ENCODE measurements at regions not wholly inside any gene's neighbourhood (a gene's known extent, or its start where the extent isn't known, plus 50 kb on each side); places are given as distances from the start of the nearest gene placed in this dataset.
"Not testable (repeated sequence)": the region's sequence is repeated elsewhere in the genome, so short reads cannot be mapped to it uniquely, and the experiment has no call there.

DNA sequence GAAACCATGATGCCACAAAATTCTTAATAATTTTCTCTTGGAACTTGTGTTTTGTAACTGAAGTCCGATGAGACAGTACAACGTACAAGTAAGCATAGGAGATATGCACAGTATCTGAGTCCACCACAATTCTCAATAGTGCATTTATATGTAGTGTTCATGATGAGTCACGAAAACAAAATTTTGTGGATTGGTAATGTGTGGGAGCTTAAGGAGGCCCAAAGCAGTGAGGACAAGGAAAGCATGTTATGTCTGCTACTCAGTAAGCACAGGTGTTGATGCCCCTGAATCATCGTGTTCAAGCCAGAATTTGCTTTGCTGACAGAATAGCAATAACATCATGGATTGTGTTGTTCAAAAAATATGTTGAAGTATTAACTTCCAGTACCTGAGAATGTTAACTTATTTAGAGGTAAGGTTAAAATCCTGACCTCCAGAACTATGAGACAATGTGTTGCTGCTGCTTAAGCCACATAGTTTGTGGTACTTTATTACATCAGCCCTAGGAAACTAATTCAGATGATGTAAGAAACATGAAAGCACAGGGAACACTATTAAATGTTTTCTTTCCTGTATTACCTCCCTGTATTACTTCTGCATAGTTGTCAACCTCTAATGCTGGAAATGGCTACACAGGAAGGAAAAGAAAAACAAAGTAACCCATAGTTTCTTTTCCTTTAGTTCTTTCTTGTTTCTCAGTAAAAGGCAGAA, 201.3 kb downstream of the SLITRK6 start:
- DNase-seq, result no peak

DNA sequence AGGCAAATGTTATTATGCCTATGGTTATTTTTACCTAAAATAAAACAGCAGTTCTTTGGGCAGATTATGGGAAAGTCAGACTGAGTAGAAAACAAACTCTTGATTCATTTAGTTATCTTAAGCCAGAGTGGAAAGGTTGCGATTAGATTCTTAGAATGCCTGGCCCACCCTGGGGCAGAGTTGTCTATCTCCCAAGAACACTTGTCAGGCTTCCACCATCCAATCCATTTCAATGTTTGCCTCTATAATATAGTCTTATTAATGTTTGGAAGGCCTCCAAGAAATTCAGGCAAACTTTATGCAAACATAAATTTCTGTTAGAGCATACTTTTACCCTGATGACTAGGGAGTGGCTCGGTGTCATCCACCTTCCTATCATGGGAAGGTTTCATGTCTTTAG, 207.0 kb downstream of the SLITRK6 start:
- DNase-seq, result no peak

DNA sequence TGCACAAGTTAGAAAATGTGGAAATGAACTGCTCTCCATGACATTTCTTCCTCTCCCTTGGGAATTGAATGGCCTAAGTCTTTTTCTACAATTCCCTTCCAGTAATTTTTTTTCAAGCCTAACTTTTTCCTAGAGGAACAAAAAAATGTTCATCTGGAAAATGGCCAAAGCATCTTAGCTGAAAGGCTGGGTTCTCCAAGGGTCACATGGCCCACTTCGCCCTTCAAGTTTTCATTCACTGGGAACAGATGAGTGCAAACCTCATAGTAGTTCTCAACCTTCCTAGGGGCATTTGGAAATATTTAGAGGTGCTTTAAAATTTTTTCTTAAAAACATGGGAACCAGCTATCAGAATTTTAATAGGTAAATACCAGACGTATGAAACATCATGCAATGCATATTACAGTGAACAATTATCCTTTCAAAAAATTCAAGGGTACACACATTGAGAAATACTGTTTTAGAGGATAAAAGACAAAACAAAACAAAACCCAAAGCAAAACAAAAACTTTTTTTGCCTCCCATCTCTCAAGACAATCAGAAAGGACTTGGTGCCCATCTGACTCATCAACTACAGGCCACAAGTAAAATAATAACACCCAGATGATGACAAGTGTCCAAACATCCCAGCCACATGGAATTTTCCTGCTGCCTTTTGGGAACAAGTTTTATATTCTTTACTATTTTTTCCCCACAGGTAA, 208.8 kb downstream of the SLITRK6 start:
- DNase-seq, result no peak

DNA sequence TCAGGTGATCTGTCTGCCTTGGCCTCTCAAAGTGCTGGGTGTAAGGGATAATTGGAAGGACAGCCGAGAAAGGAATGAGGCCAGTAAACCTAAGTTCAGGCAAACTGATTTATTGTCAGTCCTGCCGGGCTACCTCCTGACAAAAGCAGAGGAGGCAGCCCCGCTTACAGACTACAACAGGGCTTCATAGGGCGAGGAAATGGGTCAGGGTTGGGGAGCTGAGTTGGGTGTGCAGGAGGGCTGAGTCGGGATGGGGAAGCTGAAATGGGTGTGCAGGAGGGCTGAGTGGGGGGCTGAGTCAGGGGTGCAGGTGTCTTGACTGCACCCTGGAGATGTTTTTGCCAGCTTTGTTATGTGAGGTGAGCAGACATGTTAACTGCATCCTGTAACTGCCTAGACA, 210.2 kb downstream of the SLITRK6 start:
- no peak for DNase-seq

DNA sequence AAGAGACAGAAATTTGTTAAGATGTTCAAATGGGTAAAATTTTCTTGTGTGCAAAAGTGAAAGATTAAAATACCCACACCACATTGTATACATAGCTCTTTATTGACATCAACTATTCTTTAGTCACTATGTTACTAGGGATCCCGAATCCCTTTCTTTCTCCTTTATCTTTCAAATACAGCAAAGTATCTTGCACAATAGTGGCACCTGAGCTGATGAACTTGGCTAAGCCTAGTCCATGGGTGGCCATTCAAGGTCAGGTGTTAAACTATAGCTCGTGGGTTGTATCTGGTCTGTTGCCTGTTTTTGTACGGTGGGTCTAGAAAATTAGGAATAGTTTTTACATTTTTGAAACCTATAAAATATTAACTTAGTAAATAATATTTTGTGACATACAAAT, 210.9 kb downstream of the SLITRK6 start:
- DNase-seq, result no peak

DNA sequence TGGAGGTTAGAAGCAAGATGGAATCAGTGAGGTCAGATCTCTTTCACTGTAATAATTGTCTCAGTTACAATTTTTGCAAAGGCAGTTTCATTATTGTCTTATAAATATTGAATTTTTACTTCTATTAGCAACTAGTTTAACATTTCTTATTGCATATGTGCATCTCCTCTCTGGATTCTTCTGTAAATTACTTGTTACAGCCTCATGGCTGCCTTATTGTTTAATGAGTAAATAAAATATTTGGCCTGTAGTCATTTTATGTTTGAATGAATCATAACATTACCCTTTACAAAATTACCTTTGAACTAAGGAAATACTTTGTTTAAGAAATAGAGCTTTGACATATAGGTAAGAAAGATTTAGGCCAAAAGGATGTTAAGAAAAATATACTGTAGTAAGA, 212.4 kb downstream of the SLITRK6 start:
- DNase-seq, result no peak

DNA sequence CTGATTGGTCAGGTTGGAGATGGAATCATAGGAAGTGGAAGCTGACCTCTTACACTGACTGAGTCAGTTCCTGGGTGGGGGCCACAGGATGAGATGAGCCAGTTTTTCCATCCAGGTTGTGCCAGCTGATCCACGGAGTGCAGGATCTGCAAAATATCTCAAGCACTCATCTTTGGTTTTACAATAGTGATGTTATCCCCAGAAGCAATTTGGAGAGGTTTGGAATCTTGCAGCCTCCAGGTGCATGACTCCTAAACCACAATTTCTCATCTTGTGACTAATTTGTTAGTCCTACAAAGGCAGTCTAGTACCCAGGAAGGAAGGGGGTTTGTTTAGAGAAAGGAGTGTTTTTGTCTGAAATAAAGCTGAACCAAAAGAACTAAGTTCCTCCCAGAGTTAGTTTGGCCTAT, 212.8 kb downstream of the SLITRK6 start:
- no peak for DNase-seq

DNA sequence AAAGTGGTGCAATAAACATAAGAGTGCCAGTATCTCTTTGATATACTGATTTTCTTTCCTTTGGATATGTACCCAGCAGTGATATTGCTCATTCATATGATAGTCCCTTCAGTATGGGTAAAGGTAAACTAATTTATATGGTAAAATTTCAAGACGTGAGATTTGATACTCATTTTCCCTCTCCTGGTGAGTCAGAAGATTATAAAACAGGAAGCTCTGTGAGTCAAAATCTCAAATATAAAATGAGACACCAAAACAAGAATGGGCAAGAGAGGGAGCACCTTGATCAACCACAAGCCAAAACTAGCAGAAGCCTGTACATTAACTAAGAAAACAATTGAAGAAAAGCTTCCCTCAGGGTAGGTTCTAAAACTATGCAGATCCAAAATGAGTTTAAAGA, 216.3 kb downstream of the SLITRK6 start:
- no peak for DNase-seq

DNA sequence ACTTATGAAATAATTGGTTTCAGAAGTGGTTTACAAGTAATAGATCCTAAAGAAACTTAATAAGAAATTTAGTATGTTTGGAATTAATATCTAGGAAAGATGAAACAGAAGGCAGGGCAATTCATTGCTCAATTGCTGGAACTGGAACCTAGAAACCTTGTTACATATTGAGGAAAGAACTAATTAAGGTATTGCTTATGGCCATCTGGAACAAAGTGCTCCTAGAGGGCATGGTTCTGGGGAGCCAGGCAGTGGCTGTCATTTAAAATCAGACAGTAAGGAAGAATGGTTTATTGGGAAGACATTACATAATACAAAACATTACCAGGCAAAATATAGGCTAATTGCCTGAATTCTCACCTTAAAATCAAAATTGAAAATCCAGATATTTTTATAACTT, 224.1 kb downstream of the SLITRK6 start:
- DNase-seq, result no peak

DNA sequence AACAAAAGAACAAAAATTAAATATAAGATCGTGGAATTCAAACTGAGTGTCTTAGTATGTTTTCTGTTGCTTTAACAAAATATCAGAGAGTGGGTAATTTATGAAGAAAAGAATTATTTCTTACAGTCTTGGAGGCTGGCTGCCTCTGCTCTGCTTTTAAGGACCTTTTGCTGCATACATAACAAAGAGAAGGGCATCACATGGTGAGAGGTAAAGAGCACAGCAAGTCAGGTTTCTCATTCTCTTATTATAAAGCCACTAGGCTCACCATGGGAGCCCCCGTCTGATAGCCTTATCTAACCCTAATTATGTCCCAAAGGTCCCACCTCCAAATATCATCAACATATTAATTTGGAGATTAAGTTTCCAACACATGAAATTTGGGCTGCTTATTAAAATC, 231.3 kb downstream of the SLITRK6 start:
- no peak for DNase-seq

DNA sequence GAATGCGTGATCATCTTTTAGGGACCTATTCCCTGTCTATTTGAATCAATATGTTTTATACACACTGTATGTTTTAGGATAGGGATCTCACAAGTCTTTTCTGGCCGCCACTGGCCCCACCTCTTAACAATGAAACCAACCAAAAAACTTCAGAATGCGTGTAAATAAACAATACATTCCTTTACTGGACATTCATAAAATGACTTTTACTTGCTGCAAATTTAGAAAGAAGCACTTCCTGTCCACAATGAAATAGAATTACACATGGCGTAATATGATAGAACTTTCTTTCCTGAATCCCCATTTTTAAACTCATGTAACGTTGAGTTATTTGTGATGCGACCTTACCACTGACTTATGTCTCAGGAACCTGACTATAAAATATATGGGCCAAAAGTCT, 233.6 kb downstream of the SLITRK6 start:
- DNase-seq, result no peak

DNA sequence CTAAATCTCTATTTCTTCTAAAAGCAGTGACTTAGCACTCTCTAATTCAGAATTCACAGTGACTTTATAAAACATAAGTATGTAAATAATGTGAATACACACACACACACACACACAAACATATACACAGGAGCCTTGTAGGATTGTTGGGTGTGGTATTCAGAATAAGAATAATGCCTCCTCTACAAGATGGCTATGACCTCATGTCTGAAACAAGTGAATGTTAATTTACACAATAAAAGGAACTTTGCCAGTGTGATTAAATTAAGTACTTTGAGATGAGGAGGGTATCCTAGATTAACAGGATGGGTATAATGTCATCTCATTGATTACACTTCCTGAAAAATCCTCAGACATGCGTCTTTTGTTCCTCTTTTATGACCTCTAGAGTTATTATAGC, 234.6 kb downstream of the SLITRK6 start:
- no peak for DNase-seq

DNA sequence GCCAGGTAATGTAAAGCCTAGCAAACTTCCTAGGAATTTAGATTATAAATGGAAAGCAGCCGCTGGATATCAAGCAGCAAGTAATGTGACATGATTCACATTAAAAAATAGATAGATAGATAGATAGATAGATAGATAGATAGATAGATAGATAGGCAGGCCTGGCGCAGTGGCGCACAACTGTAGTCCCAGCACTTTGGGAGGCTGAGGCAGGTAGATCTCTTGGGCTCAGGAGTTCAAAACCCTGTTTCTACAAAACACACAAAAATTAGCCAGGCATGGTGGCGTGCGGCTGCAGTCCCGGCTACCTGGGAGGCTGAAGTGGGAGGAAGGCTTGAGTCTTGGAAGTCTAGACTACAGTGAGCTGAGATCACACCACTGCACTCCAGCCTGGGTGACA, 236.9 kb downstream of the SLITRK6 start:
- DNase-seq, result no peak

DNA sequence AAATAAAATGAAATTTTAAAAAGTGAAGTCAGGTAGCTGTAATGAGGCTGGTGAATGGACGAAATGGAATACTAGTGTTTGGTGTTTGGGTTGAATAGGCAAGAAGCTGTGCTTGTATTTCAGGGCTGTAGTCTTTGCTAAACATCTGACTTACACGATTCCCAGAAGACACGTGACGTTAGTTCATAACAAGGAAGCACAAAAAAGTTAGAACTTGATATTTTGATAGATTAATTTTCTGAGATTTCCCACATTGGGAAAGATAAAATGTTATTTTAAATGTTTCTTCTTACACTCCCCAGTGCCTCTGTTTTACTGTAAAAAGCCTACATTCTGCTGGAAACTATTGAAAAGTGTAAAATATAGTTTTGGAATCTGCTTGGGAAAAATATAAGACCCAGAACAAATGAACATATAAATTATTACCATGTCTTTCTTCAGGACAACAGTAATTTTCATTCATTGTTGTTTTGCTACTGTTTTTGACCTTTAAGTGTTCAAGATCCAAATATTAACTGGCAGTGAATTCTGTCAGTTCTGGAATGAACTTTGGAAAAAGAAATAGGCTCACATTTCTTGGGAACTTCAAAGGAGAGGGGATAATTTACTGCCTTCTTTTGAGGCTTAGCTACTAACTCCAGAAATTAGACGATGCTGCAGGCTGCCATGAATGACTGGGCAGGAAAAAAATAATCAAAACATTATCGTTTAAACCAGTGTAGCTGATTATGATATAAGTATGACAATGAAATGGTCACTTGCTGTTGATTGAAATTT, 241.3 kb downstream of the SLITRK6 start:
- DNase-seq, result no peak

DNA sequence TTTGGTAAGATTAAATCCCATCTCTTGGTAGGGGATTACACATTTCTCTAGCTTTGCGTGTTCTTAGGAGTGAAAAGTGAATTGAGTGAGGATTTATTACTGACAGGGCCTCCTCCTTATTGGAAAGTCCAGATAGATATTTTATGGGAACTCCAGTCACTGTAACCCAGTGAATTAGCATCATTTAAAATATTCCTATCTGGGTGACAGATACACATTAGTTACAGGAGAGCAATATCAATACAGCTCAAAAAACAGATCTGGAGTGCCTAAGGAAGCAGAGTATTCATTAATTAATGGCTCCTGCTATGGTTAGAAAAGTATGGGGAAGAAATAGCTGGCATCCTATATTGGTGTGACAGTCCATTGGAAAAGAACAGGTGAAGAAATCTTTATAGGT, 248.2 kb downstream of the SLITRK6 start:
- DNase-seq, result no peak

DNA sequence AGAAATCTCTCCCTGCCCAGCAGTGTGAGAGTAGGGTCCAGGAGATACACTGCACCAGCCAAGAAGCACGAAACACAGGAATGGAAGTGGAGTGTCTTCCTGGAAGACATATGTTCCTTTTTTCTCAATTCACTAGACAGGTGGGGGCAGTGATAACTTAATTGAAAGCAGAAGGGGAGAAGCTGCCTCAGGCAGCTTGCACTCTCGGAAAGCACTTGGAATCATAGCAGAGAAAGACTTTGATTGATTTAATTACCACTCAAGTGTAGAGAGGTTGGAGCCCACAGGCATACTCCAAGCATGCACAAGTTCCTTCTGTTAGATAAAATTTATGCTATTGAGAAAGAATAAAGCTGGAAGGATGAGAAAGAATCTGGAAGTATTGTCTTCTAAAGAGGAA, 249.4 kb downstream of the SLITRK6 start:
- DNase-seq, result no peak

DNA sequence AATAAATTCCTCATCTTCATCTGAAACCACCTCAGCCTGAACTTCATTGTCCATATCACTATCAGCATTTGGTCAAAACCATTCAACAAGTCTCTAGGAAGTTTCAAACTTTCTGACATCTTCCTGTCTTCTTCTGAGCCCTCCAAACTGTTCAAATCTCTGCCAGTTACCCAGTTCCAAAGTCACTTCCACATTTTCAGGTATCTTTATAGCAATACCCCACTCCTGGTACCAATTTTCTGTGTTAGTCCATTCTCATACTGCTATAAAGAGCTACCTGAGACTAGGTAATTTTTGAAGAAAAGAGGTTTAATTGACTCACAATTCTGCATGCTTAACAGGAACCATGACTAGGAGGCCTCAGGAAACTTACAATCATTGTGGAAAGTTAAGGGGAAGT, 250.4 kb downstream of the SLITRK6 start:
- not testable (repeated sequence) for DNase-seq

DNA sequence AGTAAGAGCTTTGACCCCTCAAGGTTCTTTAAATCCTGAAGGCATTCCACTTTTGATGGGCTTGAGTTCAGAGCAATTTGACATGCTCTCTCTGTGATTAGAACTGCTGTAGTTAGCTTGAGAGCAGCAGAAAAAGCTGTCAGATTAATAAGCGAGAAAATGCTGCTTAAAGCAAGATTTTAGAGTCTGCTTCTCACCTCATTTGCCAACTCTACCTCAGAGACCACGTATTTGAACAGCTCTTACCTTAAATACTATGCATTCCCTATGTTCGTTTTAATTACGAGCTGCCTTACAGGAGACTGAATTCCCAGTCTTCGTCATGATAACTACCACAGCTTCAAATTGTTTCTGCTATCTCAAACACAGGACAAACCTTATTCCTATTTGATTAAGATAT, 253.4 kb downstream of the SLITRK6 start:
- DNase-seq, result no peak

DNA sequence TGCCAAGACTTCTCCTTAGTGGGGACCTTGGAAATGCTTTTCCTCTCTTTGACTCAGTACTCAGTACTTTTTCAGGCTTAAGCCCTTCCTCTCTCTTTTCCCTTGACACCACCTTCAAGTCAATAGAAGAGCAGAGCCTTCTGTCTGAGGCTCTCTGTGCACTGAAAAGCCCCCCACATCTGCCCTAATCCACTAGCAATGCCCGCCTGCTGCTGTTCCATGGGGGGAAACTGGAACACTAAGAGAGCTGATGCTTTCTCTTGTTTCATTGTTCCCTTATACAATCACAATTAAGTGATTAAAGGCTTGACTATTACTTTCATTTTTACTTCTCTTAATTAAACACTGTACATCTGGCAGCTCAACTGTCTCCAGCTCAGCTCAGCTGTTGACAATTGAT, 254.5 kb downstream of the SLITRK6 start:
- DNase-seq, result no peak

DNA sequence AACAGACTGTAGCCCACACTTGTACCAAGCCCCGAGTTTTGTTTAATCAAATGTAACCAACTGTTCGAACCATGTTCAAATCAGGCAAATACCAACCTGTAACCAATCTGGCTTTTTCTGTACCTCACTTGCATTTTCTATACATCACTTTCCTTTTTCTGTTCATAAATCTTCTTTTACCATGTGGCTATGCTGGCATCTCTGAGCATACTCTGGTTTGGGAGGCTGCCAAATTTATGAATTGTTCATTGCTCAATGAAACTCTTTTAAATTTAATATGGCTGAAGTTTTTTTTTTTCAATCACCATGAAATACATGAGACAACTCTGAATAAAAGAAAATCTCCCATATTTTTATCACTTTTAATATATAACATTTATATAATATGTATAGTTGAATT, 256.1 kb downstream of the SLITRK6 start:
- DNase-seq, result no peak

DNA sequence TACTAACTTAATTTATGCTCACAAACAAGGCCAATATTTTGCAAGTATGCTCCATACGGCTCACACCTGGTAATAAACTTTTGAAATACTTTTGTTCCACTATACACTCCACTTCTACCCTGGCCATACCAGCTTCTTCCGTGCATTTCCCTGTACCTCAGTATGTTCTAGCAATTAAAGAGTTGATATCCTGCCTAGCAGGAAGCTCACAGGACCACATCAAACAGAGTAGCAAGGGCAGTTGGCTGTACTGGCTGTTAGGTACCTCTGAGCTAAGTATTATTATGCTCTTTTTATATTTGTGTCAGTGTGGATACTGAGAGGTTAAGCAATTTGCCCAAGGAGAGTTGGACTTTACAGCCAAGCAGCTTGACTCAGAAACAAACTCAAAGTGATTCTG, 257.7 kb downstream of the SLITRK6 start:
- DNase-seq, result no peak

DNA sequence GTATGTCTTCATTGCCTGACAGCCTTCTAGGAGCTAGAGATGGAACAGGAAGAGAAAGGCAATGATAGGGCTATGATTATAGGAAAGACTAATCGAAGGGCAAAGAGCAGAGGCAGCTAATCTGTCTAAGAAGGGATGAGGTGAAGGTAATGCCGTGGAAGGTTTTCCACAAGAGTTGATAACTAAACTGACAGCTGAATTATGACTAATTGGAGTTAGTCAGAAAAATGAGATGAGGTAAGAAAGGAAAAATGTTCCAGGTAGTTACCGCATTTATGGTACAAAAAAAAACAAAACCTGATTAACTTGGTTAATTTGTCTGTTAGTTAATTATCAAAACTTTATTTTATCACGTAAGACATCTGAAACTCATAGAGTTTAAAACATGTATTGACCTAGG, 260.3 kb downstream of the SLITRK6 start:
- DNase-seq, result no peak

DNA sequence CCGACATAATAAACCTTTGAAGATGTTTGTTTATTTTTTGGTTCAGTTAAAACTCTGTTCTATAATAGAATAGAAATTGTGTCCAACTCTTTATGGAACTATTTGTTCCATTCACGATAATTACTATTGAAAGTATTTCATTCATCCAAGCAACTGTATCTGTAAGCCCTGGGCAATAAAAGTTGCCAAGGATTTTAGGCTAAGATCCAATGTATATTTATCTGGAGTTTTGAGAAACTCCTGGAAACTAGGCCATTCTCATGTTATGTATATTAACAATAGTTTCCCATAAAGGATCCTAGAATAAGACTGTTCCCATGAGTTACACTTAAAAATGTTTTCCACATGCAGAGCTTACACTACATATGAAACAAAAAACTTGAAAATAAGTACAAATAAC, 261.6 kb downstream of the SLITRK6 start:
- no peak for DNase-seq

DNA sequence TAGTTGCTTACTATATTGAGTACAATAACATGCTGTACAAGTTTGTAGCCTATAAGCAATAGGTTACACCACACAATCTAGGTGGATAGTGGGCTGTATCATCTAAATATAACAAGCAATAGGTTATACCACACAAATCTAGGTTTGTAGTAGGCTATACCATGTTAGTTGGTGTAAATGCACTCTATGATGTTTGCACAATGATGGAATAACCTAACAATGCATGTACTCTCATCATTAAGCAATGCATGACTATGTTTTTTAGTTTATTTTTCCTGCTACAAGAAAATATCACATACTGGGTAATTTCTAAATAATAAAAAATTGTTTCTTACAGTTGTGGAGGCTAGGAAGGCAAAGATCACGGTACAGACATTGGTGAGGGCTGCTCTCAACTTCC, 262.5 kb downstream of the SLITRK6 start:
- no peak for DNase-seq
